Cardiac muscle cell (in vitro differentiated cells and primary cell): ENCODE measurements at regions not wholly inside any gene's neighbourhood (a gene's known extent, or its start where the extent isn't known, plus 50 kb on each side); places are given as distances from the start of the nearest gene placed in this dataset.

Experiments used
- DNase-seq, 2 donors: peaks; one replicate each; pipeline versions ENCODE4 v3.0.0 to v3.0.0-alpha.2; 2010 to 2017; ENCODE audit warnings: low read depth in 1 of 2, low spot score in 1 of 2
- H3K27ac ChIP-seq: fragments of 200-600 bp; sonication (generic); 2 replicates; pipeline ENCODE4 v1.5.1; 2016
- H3K27me3 ChIP-seq: fragments of 200-600 bp; sonication (generic); 2 replicates; pipeline ENCODE4 v1.6.0; 2016; ENCODE audit warnings: control low read depth
- H3K36me3 ChIP-seq: fragments of 200-600 bp; sonication (generic); 2 replicates; pipeline ENCODE4 v1.5.1; 2016; ENCODE audit warnings: control low read depth
- H3K4me1 ChIP-seq: fragments of 200-600 bp; sonication (generic); 2 replicates; pipeline ENCODE4 v1.8.1; 2017; ENCODE audit warnings: low read depth, mild to moderate bottlenecking, mixed run types
- H3K4me3 ChIP-seq: fragments of 200-600 bp; sonication (generic); 2 replicates; pipeline ENCODE4 v1.5.1; 2016; ENCODE audit warnings: mild to moderate bottlenecking
- H3K9me3 ChIP-seq: fragments of 200-600 bp; sonication (generic); 2 replicates; pipeline ENCODE4 v1.5.1; 2017; ENCODE audit warnings: low read depth, mild to moderate bottlenecking, control low read depth
- CTCF ChIP-seq: IDR thresholded peaks from 2 replicates; pipeline ENCODE4 v1.5.1; 2012; ENCODE audit warnings: low read depth, mild to moderate bottlenecking, low read length

GRCh38 chr14:34138175-34138574 lies 187.3 kb upstream of the EGLN3 start:
- Histone ChIP-seq H3K4me3 (no peak overlapping the region), H3K36me3 (no peaks in the 10 kb centered on the region), H3K9me3 (no peaks in the 10 kb centered on the region), H3K4me1 (no peaks in the 10 kb centered on the region), H3K27ac (no peak overlapping the region), H3K27me3 (no peaks in the 10 kb centered on the region)
- TF ChIP-seq CTCF: no peak
- no peak for DNase-seq

- no peak overlapping the region for H3K27ac ChIP-seq
- no peaks in the 10 kb centered on the region for H3K27me3 ChIP-seq
- no peaks in the 10 kb centered on the region for H3K9me3 ChIP-seq
- no peaks in the 10 kb centered on the region for H3K36me3 ChIP-seq
- DNase-seq: no peak
- TF ChIP-seq CTCF: no peak
- H3K4me3 ChIP-seq: no peak overlapping the region
- H3K4me1 ChIP-seq: no peaks in the 10 kb centered on the region
Observed at GRCh38 chr14:34137001-34137745, 186.3 kb upstream of the EGLN3 start.

GRCh38 chr14:34135492-34135891 lies 184.6 kb upstream of the EGLN3 start:
- H3K27me3 ChIP-seq: no peaks in the 10 kb centered on the region
- no peaks in the 10 kb centered on the region for H3K36me3 ChIP-seq
- no peaks in the 10 kb centered on the region for H3K4me1 ChIP-seq
- H3K9me3 ChIP-seq: no peaks in the 10 kb centered on the region
- TF ChIP-seq CTCF: no peak
- DNase-seq: no peak
- H3K27ac ChIP-seq: no peak overlapping the region
- no peak overlapping the region for H3K4me3 ChIP-seq

GRCh38 chr14:34134484-34134883 lies 183.6 kb upstream of the EGLN3 start:
- Histone ChIP-seq H3K36me3 (no peaks in the 10 kb centered on the region), H3K4me3 (no peak overlapping the region), H3K9me3 (no peaks in the 10 kb centered on the region), H3K27me3 (no peaks in the 10 kb centered on the region), H3K4me1 (no peaks in the 10 kb centered on the region), H3K27ac (no peak overlapping the region)
- TF ChIP-seq CTCF: no peak
- no peak for DNase-seq

GRCh38 chr14:34129927-34130552 lies 179.2 kb upstream of the EGLN3 start:
- DNase-seq: no peak
- H3K9me3 ChIP-seq: no peaks in the 10 kb centered on the region
- H3K4me3 ChIP-seq: no peak overlapping the region
- H3K36me3 ChIP-seq: no peaks in the 10 kb centered on the region
- H3K27ac ChIP-seq: no peak overlapping the region
- peaks cover 6% of the 10 kb centered on the region for H3K4me1 ChIP-seq
- no peak for TF ChIP-seq CTCF
- no peaks in the 10 kb centered on the region for H3K27me3 ChIP-seq
